NCI-H2196 treated with DMSO at 0.1 percent for 48 hours (cell line): ENCODE measurements at regions not wholly inside any gene's neighbourhood (a gene's known extent, or its start where the extent isn't known, plus 50 kb on each side); places are given as distances from the start of the nearest gene placed in this dataset.
A peak's percentile ranks its signal among the peaks of the same experiment; 100 is the strongest.

Source experiments
- DNase-seq: peaks from one replicate; lab custom pipeline; 2025; ENCODE audit not compliant: unreplicated experiment; lab: John Stamatoyannopoulos, UW

GRCh38 chr2:160630801-160631590 is 137.4 kb upstream of the RBMS1 start:
- no peak for DNase-seq

DNA sequence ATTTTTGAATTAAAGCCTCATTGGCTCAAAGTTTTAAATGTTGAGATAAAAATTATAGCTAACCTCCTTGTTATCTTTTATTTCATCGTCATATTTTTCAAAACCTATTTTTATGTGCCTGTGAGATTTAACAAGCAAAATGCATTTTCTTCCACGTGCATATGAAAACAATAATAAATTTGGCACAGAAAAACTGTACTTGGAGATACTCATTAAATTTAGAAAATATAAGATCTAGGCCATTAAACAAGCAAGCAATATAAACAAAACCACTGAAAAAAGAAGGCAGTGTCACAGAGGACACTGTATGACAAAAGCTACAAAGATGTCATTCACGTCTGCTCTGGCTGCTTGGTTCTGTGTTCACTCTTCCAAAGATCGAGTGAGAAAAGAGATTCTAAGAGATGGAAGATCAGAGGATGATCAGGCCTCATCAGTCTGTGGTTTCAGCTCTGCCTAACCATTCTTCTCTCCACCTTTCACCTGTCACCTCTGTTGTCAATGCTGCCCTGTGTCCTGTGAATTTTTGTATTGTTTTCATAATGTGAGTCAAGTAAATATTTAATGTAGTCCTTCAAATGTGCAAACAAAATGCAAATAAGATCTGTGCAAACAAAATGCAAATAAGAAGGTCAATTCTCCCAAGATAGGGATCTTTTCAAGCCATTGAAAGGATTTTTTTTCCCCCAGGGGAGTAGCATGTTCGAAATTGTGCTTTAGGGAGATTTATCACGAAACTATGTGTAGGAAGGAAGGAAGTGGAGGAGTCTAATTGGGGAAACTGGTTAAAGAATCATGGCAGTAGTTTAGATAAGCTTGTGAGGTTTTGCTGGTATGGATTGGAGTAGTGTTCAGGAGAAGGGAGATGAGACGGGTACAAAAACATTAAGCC is 138.7 kb upstream of the RBMS1 start:
- DNase-seq = no peak

DNA sequence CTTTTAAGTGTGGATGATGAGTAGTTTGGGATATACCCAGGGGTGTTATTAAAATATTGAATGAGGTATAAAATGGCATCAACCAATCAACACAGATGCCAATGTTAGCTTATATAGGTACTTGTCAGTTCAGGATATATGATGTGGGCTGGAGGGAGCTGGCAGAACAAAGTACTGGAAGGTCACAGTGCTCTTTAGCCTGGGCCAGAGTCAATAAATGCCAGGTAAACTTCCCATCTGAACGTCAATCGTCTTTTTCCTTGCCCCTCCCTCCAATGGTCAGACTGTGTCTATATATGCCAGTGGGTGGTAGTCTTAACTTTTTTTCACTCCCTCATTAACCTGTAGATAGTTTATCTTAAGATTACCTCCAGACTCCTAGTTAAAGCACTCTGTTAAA is 140.8 kb upstream of the RBMS1 start:
- DNase-seq = no peak

- no peak for DNase-seq
Measured at GRCh38 chr2:160635488-160635887, 141.9 kb upstream of the RBMS1 start.

DNA sequence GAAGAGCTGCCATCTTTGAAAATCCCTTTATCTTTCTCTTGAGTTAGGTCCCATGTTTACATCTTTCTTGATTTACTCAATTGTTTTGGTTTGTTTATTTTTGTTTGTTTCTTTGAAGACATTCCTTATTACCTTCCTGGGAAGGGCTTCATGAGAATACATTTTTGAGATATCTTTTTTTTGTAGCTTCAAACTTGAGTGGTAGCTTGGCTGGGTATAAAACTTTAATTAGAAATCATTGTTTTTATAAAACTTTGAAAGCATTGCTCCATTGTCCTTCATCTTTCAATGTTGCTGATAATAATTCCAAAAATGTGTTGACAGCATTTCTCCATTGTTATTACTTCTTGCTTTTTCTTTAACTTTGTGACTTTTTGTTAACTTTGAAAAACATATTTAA is 145.9 kb upstream of the RBMS1 start:
- DNase-seq = no peak

- no peak for DNase-seq
Measured at GRCh38 chr2:160646684-160647444, 153.3 kb upstream of the RBMS1 start.

GRCh38 chr2:160647967-160648685 is 154.5 kb upstream of the RBMS1 start:
- DNase-seq = peak; percentile 58

DNA sequence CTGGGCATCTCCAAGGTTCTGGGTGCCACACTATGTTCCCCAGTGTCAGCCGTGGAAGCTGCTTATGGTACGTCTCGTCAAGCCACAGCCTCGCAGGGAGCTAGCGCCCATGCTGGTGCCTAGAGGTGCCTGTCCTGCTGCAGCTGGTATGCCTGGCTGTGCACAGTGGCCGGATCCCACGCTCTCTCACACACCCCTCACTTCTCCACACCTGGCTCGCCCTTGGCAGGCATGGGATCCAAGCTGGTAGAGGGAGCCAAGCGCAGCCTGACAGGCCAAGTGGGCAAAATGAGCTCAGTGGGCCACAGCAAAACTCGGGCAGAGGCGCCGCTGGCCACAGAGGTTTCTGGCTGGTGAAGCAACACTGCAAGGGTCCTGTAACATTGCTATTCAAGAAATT is 156.1 kb upstream of the RBMS1 start:
- DNase-seq = no peak

GRCh38 chr2:160650196-160651118 is 156.8 kb upstream of the RBMS1 start:
- no peak for DNase-seq

- DNase-seq = no peak
Measured at GRCh38 chr2:160651416-160652200, 158.0 kb upstream of the RBMS1 start.

- no peak for DNase-seq
Measured at GRCh38 chr2:160652236-160652635, 158.6 kb upstream of the RBMS1 start.

DNA sequence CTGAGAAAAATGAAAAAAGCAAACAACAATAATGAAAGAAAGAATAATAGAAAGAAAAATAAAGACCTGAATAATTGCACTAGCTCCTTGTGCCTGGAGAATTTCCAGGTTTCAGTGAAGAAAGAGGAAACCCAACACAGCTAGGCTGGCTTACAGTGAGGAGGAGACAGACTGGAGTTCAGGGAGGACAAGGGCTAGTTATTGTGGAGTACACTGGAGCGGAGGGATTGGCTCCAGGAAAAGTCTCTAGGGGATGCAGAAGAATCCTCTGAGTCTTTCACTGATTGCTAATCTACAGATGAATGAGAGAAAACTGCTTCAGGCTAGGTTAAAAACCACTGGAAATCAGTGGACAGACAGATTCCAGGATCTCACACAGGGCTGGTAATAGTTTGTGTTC is 163.6 kb upstream of the RBMS1 start:
- DNase-seq = no peak

DNA sequence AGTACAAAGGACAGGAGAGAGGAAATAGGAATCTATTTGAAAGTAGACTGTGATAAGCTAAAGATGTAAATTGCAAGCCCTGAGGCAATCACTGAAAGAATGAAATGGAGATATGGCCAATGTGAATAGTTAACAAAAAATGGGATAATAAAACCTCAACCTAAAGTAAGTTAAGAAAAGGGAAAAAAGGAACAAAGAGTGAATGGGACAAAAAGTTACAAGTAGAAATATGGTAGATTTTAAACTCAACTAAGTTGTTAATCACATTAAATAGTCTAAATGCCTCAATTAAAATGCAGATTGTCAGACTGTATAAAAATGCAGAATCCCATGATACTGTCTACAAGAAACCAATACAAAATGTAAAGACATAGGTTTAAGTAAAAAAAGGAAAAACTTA is 165.2 kb upstream of the RBMS1 start:
- DNase-seq = no peak

DNA sequence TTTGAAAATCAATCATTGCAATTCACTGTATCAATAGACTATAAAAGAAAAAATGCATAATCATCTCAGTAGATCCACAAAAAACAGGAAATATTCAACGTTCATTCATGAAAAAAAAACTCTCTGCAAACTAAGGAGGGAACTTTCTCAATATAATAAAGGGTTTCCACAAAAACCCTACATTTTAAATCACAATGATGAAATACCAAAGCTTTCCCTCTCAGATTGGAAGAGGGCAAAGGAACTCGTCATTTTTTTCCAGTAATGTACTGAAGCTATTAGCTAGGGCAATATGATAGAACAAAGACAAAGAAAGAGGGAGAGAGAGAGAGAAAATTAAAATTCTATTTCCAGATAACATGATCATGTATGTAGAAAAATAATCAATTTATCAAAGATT is 167.1 kb upstream of the RBMS1 start:
- no peak for DNase-seq

GRCh38 chr2:160664603-160665140 is 171.1 kb upstream of the RBMS1 start:
- no peak for DNase-seq

DNA sequence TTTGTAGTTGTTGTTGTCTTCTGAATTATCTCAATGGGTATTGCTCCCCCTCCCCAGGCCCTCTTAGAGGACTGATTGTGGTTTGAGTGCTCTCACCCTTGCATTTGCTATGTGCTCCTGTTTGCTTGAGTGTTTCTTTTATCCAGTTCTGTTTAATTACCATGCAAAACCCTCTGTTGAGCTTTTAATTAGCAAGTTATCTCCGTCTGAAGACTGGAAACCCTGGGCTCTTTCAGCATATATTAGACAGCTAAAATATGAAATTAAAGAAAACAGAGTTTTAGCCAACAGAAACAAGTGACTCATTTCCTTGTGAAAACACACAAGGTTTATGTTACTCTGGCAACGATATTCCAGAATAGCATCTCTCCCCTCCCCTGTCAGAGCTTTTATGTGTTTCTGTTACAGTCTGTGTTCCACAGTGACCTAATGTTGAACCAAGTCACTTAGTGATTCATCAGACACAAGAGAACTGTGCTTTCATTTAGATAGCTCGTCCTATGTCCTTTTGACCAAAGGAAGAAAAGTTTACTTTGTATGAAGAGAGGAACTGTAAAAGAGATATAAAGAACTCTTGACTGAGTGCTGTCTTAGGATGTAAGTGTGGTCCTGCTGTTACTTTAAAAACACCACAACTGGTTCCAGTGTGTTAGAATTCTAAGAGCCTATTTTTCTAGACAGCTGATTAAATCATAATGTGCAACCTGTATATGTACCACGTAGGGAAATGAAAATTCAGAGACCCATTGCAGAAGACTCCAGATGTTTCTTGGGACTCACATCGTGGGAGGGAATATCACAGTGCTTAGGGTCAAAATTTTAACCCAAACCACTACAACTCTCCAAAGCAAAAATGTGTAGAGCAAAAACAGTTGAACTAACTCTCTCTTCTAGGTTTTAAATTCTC is 172.8 kb upstream of the RBMS1 start:
- peak; percentile 65 for DNase-seq

- no peak for DNase-seq
Measured at GRCh38 chr2:160667811-160668210, 174.2 kb upstream of the RBMS1 start.

DNA sequence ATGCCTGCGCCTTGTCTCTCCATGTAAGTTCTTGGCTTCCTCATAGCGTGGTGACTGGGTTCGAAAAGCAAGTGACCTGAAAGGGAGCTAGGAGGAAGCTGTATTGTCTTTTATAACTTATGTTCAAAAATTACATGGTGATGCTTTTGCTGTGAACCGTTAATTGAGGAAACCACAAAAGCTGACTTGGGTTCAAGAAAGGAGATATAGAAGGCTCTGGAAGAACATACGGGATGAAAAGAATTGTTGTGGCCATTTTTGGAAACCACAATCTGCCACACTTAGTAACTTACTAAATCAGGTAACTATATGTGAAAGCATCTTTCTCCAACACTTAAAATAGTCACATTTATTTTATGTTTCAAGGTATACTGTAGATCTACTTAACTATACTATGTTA is 177.0 kb upstream of the RBMS1 start:
- DNase-seq = no peak
